Stimulated activated CD4-positive, alpha-beta T cell treated with anti-CD3 and anti-CD28 coated beads, Interleukin-2, amount 100 ng/mL, for 4 hours (primary cell): ENCODE measurements at regions not wholly inside any gene's neighbourhood (a gene's known extent, or its start where the extent isn't known, plus 50 kb on each side); places are given as distances from the start of the nearest gene placed in this dataset.

ENCODE experiments used
- DNase-seq: peaks from one replicate; pipeline ENCODE4 v3.0.0-alpha.2; 2020; ENCODE audit warnings: low read depth

GRCh38 chrX:39915081-39915480 is 182.7 kb downstream of the BCOR start:
- DNase-seq: no peak

- DNase-seq: no peak
Measured at GRCh38 chrX:39915596-39915995, 182.2 kb downstream of the BCOR start.

- no peak for DNase-seq
Measured at GRCh38 chrX:39921838-39922237, 175.9 kb downstream of the BCOR start.

- DNase-seq: no peak
Measured at GRCh38 chrX:39922488-39922887, 175.3 kb downstream of the BCOR start.

- no peak for DNase-seq
Measured at GRCh38 chrX:39922926-39923325, 174.8 kb downstream of the BCOR start.

- no peak for DNase-seq
Measured at GRCh38 chrX:39927380-39927779, 170.4 kb downstream of the BCOR start.

- DNase-seq: no peak
Measured at GRCh38 chrX:39928704-39929378, 168.9 kb downstream of the BCOR start.

GRCh38 chrX:39929379-39930025 is 168.3 kb downstream of the BCOR start:
- no peak for DNase-seq

- DNase-seq: no peak
Measured at GRCh38 chrX:39930786-39931528, 166.8 kb downstream of the BCOR start.

GRCh38 chrX:39931529-39932282 is 166.1 kb downstream of the BCOR start:
- DNase-seq: no peak

- no peak for DNase-seq
Measured at GRCh38 chrX:39935411-39936064, 162.2 kb downstream of the BCOR start.

GRCh38 chrX:39936886-39937770 is 160.6 kb downstream of the BCOR start:
- peak; percentile 15 for DNase-seq

- DNase-seq: no peak
Measured at GRCh38 chrX:39938466-39938865, 159.3 kb downstream of the BCOR start.

- DNase-seq: no peak
Measured at GRCh38 chrX:39939678-39940077, 158.1 kb downstream of the BCOR start.

GRCh38 chrX:39941332-39941920 is 156.3 kb downstream of the BCOR start:
- no peak for DNase-seq

- DNase-seq: no peak
Measured at GRCh38 chrX:39944416-39944815, 153.3 kb downstream of the BCOR start.

GRCh38 chrX:39945709-39946108 is 152.0 kb downstream of the BCOR start:
- no peak for DNase-seq

GRCh38 chrX:39946822-39947221 is 150.9 kb downstream of the BCOR start:
- no peak for DNase-seq

- no peak for DNase-seq
Measured at GRCh38 chrX:39948582-39948981, 149.2 kb downstream of the BCOR start.

GRCh38 chrX:39950018-39950688 is 147.6 kb downstream of the BCOR start:
- DNase-seq: no peak
